ENCODE measurements at regions not wholly inside any gene's neighbourhood (a gene's known extent, or its start where the extent isn't known, plus 50 kb on each side); places are given as distances from the start of the nearest gene placed in this dataset.

GRCh38 chr2:234816491-234816890 is 135.3 kb upstream of the SH3BP4 start:
- no peaks in the 10 kb centered on the region for H4K20me1 ChIP-seq (replicated peaks in 1 of 2; ENCODE audit: control insufficient read depth in 1 of 2, insufficient read depth in 2 of 2, low read length in 2 of 2)
- no peak for TF ChIP-seq KDM1A (IDR thresholded peaks at IDR 0.05; ENCODE audit: borderline replicate concordance, low read length)
- no peak for TF ChIP-seq POLR2A (IDR thresholded peaks at IDR 0.05; ENCODE audit: control extremely low read depth in 1 of 2, low read depth in 2 of 2, low read length in 2 of 2)
- no peak for TF ChIP-seq ZNF274 (IDR thresholded peaks at IDR 0.05; ENCODE audit: borderline replicate concordance, extremely low read depth, low read length)
- TF ChIP-seq CBX8 (IDR thresholded peaks at IDR 0.05; ENCODE audit: borderline replicate concordance, low read depth, low read length), result no peak
- TF ChIP-seq SIRT6 (IDR thresholded peaks at IDR 0.05; ENCODE audit: low read length), result no peak
- TF ChIP-seq SAP30 (IDR thresholded peaks at IDR 0.05; ENCODE audit: insufficient read depth, insufficient replicate concordance, low read length), result no peak
- TF ChIP-seq BCL11A (IDR thresholded peaks at IDR 0.05; ENCODE audit: low read depth in 2 of 2, low read length in 2 of 2), result no peak
- no peak for TF ChIP-seq RFX5 (IDR thresholded peaks at IDR 0.05; ENCODE audit: borderline replicate concordance, low read depth, low read length)
- TF ChIP-seq POLR2AphosphoS5 (IDR thresholded peaks at IDR 0.05; ENCODE audit: low read depth, low read length), result no peak
- no peak for TF ChIP-seq SIN3A (conservative IDR thresholded peaks at IDR 0.05 in 1 of 2, IDR thresholded peaks at IDR 0.05 in 1 of 2; ENCODE audit: low read depth in 1 of 2, low read length in 2 of 2)
- no peak for TF ChIP-seq SP1 (IDR thresholded peaks at IDR 0.05; ENCODE audit: low read depth, low read length)
- no peak for TF ChIP-seq CBX5 (IDR thresholded peaks at IDR 0.05; ENCODE audit: low read depth, low read length)
- no peak for TF ChIP-seq USF2 (IDR thresholded peaks at IDR 0.05; ENCODE audit: low read length)
- no peak for TF ChIP-seq POU5F1 (IDR thresholded peaks at IDR 0.05; ENCODE audit: low read depth, low read length)
- TF ChIP-seq SRF (IDR thresholded peaks at IDR 0.05; ENCODE audit: low read depth, low read length), result no peak
- H4K5ac ChIP-seq (ENCODE audit: insufficient read length, low read depth, low read length), result no peak overlapping the region
- peaks cover 0 to 7% (median 3%) of the 10 kb centered on the region in 4 experiments; a peak in 2 of 7 replicates for H3K4me1 ChIP-seq (replicated peaks in 1 of 4; ENCODE audit: control insufficient read depth in 3 of 4, insufficient read depth in 4 of 4, low read length in 3 of 4)
- no peaks in the 10 kb centered on the region for H3K79me1 ChIP-seq (ENCODE audit: low read depth, low read length)
- H3K4ac ChIP-seq (replicated peaks; ENCODE audit: insufficient read length, low read depth, low read length), result no peak overlapping the region
- no peak overlapping the region for H3K4me2 ChIP-seq (ENCODE audit: insufficient read depth in 1 of 2, low read depth in 2 of 2, low read length in 2 of 2)
- DNase-seq (ENCODE audit: low read depth in 1 of 2, low spot score in 2 of 2) (no peak), FAIRE-seq (no peak)
- H3K9me3 ChIP-seq (ENCODE audit: insufficient read depth in 2 of 2, low read depth in 1 of 2, low read length in 1 of 2), result no peaks in the 10 kb centered on the region; a peak in 1 of 4 replicates
- H2AFZ ChIP-seq (ENCODE audit: low read length), result no peak overlapping the region
- H2AK5ac ChIP-seq (ENCODE audit: low read depth, low read length), result no peak overlapping the region
- H3K23ac ChIP-seq (ENCODE audit: insufficient read length), result no peak overlapping the region
- no peak overlapping the region for H4K8ac ChIP-seq (ENCODE audit: extremely low read depth, insufficient read depth, low read length)
- no peak overlapping the region for H3K18ac ChIP-seq (ENCODE audit: extremely low read depth, low read length)
- no peak overlapping the region for H3K14ac ChIP-seq (ENCODE audit: insufficient read length)
- no peak overlapping the region for H2BK5ac ChIP-seq (ENCODE audit: low read depth, low read length)
- H3K56ac ChIP-seq (replicated peaks; ENCODE audit: insufficient read length, low read depth, low read length), result no peak overlapping the region
- H3K36me3 ChIP-seq (ENCODE audit: control insufficient read depth in 2 of 4, insufficient read depth in 4 of 4, low read length in 3 of 4), result no peaks in the 10 kb centered on the region
- 79% methylated on average over 9 of the region's 10 CpGs; no CpG with 5 or more reads in 1 of the 2 experiments for WGBS, 2 experiments (ENCODE audit: extremely low coverage in 1 of 2, insufficient coverage in 1 of 2, insufficient read length in 1 of 2, insufficient replicate concordance in 2 of 2, low coverage in 1 of 2, low lambda C conversion rate in 2 of 2, missing lambda C conversion rate in 1 of 2)
- no peak overlapping the region for H4K91ac ChIP-seq (replicated peaks; ENCODE audit: insufficient read length, low read length)
- H3K9ac ChIP-seq (replicated peaks in 1 of 4; ENCODE audit: extremely low read depth in 1 of 4, low read depth in 3 of 4, low read length in 3 of 4), result no peak overlapping the region
- H3K79me2 ChIP-seq (ENCODE audit: control insufficient read depth in 1 of 2, insufficient read depth in 2 of 2, low read length in 2 of 2), result no peaks in the 10 kb centered on the region
- H3K27me3 ChIP-seq (replicated peaks in 1 of 4; ENCODE audit: control insufficient read depth in 3 of 4, extremely low read depth in 1 of 4, insufficient read depth in 3 of 4, low read length in 3 of 4), result no peaks in the 10 kb centered on the region
- H2BK120ac ChIP-seq (replicated peaks; ENCODE audit: low read depth, low read length), result no peak overlapping the region
- no peak overlapping the region for H2BK12ac ChIP-seq (ENCODE audit: low read depth, low read length)
- ChIA-PET CTCF (ENCODE audit: partially characterized antibody) (interaction anchor here (1.6 kb wide), 1 partner anchor 64 kb away, joined by 3 read pairs; no protein-coding TSS in a partner anchor), POLR2A (ENCODE audit: partially characterized antibody) (no interaction called here)
- no peak overlapping the region for H3K4me3 ChIP-seq (ENCODE audit: extremely low read depth in 1 of 4, insufficient read depth in 2 of 4, low read depth in 3 of 4, low read length in 4 of 4)
- no peaks in the 10 kb centered on the region; the same call in 1 of the 2 replicates for H3K23me2 ChIP-seq (ENCODE audit: low read depth, low read length)
- H2BK15ac ChIP-seq (ENCODE audit: low read length), result no peak overlapping the region
- no peak overlapping the region for H3K27ac ChIP-seq (ENCODE audit: low read depth, low read length)
- H2BK20ac ChIP-seq (ENCODE audit: low read length), result no peak overlapping the region
